Kidney glomerular epithelial cell (primary cell): ENCODE measurements at regions not wholly inside any gene's neighbourhood (a gene's known extent, or its start where the extent isn't known, plus 50 kb on each side); places are given as distances from the start of the nearest gene placed in this dataset.

Source experiments
- DNase-seq: peaks from one replicate; lab custom pipeline; 2025; lab: John Stamatoyannopoulos, UW

- DNase-seq: no peak
These were observed 1254.6 kb upstream of the CELF2 start for GRCh38 chr10:9762966-9763656.

GRCh38 chr10:9766762-9767161 is 1250.9 kb upstream of the CELF2 start:
- no peak for DNase-seq

GRCh38 chr10:9781666-9782065 is 1236.0 kb upstream of the CELF2 start:
- DNase-seq: peak; percentile 33

GRCh38 chr10:9786101-9786500 is 1231.6 kb upstream of the CELF2 start:
- no peak for DNase-seq

GRCh38 chr10:9786576-9786975 is 1231.1 kb upstream of the CELF2 start:
- peak; percentile 42 for DNase-seq

- no peak for DNase-seq
These were observed 1227.7 kb upstream of the CELF2 start for GRCh38 chr10:9789996-9790395.

GRCh38 chr10:9792181-9792580 is 1225.5 kb upstream of the CELF2 start:
- DNase-seq: peak; percentile 4

- DNase-seq: no peak
These were observed 1221.1 kb upstream of the CELF2 start for GRCh38 chr10:9796564-9796963.

- no peak for DNase-seq
These were observed 1217.7 kb upstream of the CELF2 start for GRCh38 chr10:9800011-9800410.

- DNase-seq: no peak
These were observed 1217.1 kb upstream of the CELF2 start for GRCh38 chr10:9800571-9800970.

- no peak for DNase-seq
These were observed 1209.8 kb upstream of the CELF2 start for GRCh38 chr10:9807846-9808245.

- no peak for DNase-seq
These were observed 1206.1 kb upstream of the CELF2 start for GRCh38 chr10:9811601-9812000.

- DNase-seq: no peak
These were observed 1203.3 kb upstream of the CELF2 start for GRCh38 chr10:9814285-9814864.

GRCh38 chr10:9819756-9820494 is 1197.7 kb upstream of the CELF2 start:
- DNase-seq: no peak

GRCh38 chr10:9823268-9823930 is 1194.3 kb upstream of the CELF2 start:
- no peak for DNase-seq

- DNase-seq: peak; percentile 74
These were observed 1193.0 kb upstream of the CELF2 start for GRCh38 chr10:9824631-9825071.

- DNase-seq: peak; percentile 25
These were observed 1192.1 kb upstream of the CELF2 start for GRCh38 chr10:9825491-9826018.

GRCh38 chr10:9828110-9828509 is 1189.6 kb upstream of the CELF2 start:
- no peak for DNase-seq

- DNase-seq: no peak
These were observed 1183.7 kb upstream of the CELF2 start for GRCh38 chr10:9833942-9834341.

GRCh38 chr10:9834434-9834833 is 1183.2 kb upstream of the CELF2 start:
- no peak for DNase-seq

- no peak for DNase-seq
These were observed 1172.6 kb upstream of the CELF2 start for GRCh38 chr10:9845075-9845474.

- DNase-seq: no peak
These were observed 1169.4 kb upstream of the CELF2 start for GRCh38 chr10:9848278-9848677.
